Common myeloid progenitor, CD34-positive (primary cell): ENCODE measurements at regions not wholly inside any gene's neighbourhood (a gene's known extent, or its start where the extent isn't known, plus 50 kb on each side); places are given as distances from the start of the nearest gene placed in this dataset.

ENCODE experiments used
- CTCF ChIA-PET: fragments of 350-600 bp; sonication (Branson Sonifier 250); formaldehyde crosslinking; loops from one replicate; lab custom pipeline; 2021; ENCODE audit warnings: antibody characterized with exemption; lab: Charles Lee
- POLR2A ChIA-PET: fragments of 350-600 bp; sonication (Branson Sonifier 250); formaldehyde crosslinking; loops from one replicate; lab custom pipeline; 2021; ENCODE audit warnings: antibody characterized with exemption; lab: Charles Lee
- DNase-seq, 3 donors: peaks; one replicate each; pipeline versions ENCODE4 v3.0.0 to v3.0.0-alpha.2; 2013
- H3K27ac ChIP-seq, 2 experiments: 1 replicate in 1 of 2; 2 replicates in 1 of 2; pipeline ENCODE4 v1.7.0; 2013; ENCODE audit warnings: inconsistent platforms in 2 of 2, low read length in 2 of 2, mild to moderate bottlenecking in 2 of 2, low read depth in 1 of 2, moderate library complexity in 1 of 2; ENCODE audit not compliant: severe bottlenecking in 2 of 2, insufficient read depth in 1 of 2, poor library complexity in 1 of 2
- H3K27me3 ChIP-seq, 5 experiments: replicated peaks in 2 of 5; 1 replicate in 3 of 5; 2 replicates in 2 of 5; pipeline versions ENCODE4 v1.6.1 to v1.7.0; 2013; ENCODE audit warnings: low read length in 4 of 5, mild to moderate bottlenecking in 2 of 5, moderate library complexity in 2 of 5, inconsistent platforms in 1 of 5; ENCODE audit not compliant: insufficient read depth in 5 of 5, control insufficient read depth in 4 of 5
- H3K36me3 ChIP-seq, 4 experiments: 1 replicate in 2 of 4; 2 replicates in 2 of 4; pipeline versions ENCODE4 v1.6.1 to v1.7.0; 2013; ENCODE audit warnings: low read length in 3 of 4, control low read depth in 1 of 4, mild to moderate bottlenecking in 1 of 4; ENCODE audit not compliant: control insufficient read depth in 4 of 4, insufficient read depth in 4 of 4
- H3K4me1 ChIP-seq, 4 experiments: 1 replicate in 3 of 4; 2 replicates in 1 of 4; pipeline versions ENCODE4 v1.6.1 to v1.7.1; 2013; ENCODE audit warnings: low read length in 3 of 4, mild to moderate bottlenecking in 3 of 4, control low read depth in 1 of 4, inconsistent platforms in 1 of 4, moderate library complexity in 1 of 4; ENCODE audit not compliant: control insufficient read depth in 4 of 4, insufficient read depth in 4 of 4; ENCODE audit errors: control extremely low read depth in 1 of 4
- H3K4me3 ChIP-seq, 7 experiments: 1 replicate in 4 of 7; 2 replicates in 3 of 7; pipeline versions ENCODE4 v1.5.1 to v1.7.0; 2013; ENCODE audit warnings: mild to moderate bottlenecking in 7 of 7, low read length in 6 of 7, moderate library complexity in 6 of 7, inconsistent platforms in 2 of 7, low read depth in 2 of 7, control low read depth in 1 of 7; ENCODE audit not compliant: insufficient read depth in 4 of 7, control insufficient read depth in 1 of 7; ENCODE audit errors: extremely low read depth in 1 of 7
- H3K9me3 ChIP-seq, 5 experiments: 1 replicate in 4 of 5; 2 replicates in 1 of 5; pipeline versions ENCODE4 v1.6.1 to v1.7.1; 2013; ENCODE audit warnings: low read length in 4 of 5, mild to moderate bottlenecking in 2 of 5, inconsistent platforms in 1 of 5, low read depth in 1 of 5, moderate library complexity in 1 of 5; ENCODE audit not compliant: control insufficient read depth in 4 of 5, insufficient read depth in 2 of 5; ENCODE audit errors: control extremely low read depth in 1 of 5
- WGBS: methylation state at CpG from one replicate; pipeline ENCODE4 v1.1.5; 2013; ENCODE audit not compliant: insufficient coverage; 5-methylcytosine and 5-hydroxymethylcytosine counted together

DNA sequence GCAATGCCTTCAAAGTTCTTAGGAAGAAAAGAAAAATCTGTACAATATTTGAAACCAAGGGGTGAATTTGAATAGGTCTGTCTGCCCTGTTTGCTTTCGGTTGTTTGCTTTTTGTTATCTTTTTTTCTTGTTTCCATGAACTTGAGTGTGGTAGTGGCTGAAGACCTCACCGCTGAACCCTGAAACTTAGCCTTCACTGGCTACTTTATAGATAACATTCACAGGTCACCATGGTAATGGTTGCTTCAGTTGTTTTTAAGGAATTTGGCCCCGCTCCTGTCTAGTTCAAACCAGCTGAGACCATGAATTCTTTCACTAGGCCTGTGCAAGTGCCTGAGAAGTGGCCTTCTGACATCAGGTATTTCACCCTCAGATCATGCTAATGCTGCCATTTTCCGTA, 137.0 kb upstream of the PMFBP1 start:
- Histone ChIP-seq H3K4me1 (no peaks in the 10 kb centered on the region), H3K36me3 (peaks cover 0 to 2% (median 0%) of the 10 kb centered on the region in 4 experiments), H3K9me3 (peaks cover 0 to 11% (median 2%) of the 10 kb centered on the region in 5 experiments), H3K27ac (no peak overlapping the region), H3K27me3 (no peaks in the 10 kb centered on the region), H3K4me3 (no peak overlapping the region)
- ChIA-PET POLR2A (no interaction called here), CTCF (no interaction called here)
- DNase-seq = no peak
- 100% methylated on average over 2 of the region's 4 CpGs for WGBS

DNA sequence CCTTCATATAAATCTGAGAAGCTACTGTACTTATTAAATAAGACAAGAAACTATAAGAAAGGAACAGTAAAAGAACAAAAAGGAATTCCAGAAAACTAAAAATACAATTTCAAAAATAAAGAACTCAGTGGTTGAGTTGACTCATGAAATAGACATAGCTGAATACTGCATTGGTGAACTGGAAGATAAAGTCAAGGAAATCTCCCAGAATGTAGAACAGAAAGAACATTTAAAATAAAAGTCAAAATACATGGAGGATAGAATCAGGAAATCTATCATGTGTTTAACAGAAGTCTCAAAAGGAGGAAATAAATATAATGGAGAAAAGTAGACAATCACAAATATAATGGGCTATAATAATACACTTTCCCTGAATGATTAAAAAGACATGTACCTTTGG, 136.4 kb upstream of the PMFBP1 start:
- H3K4me1 ChIP-seq = no peaks in the 10 kb centered on the region
- H3K9me3 ChIP-seq = peaks cover 0 to 11% (median 2%) of the 10 kb centered on the region in 5 experiments
- H3K27ac ChIP-seq = no peak overlapping the region
- H3K4me3 ChIP-seq = no peak overlapping the region
- ChIA-PET POLR2A (no interaction called here), CTCF (interaction anchor here (0.7 kb wide), 1 partner anchor 1500 kb away, joined by 3 read pairs; no protein-coding TSS in a partner anchor)
- DNase-seq = no peak
- H3K36me3 ChIP-seq = peaks cover 0 to 2% (median 0%) of the 10 kb centered on the region in 4 experiments
- no peaks in the 10 kb centered on the region for H3K27me3 ChIP-seq

DNA sequence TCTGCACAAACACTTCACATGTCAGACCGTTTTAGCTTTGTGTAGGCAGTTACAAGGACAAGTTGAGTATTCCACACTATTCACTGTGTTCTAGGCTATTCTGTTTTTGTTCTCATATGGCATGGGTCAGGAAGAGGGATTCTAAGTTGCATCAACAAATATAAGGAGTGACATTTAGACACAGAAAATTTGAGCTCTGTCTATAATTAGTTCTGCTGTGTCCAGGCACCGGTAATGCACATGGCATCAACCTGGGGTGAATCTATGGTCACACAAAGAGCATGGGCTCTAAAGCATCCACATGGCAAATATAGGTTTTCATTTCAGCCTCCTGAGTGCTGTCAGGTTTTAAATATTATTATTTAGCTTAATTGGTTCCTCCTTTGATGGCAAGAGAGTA, 130.4 kb upstream of the PMFBP1 start:
- CTCF ChIA-PET = no interaction called here
- H3K9me3 ChIP-seq = peaks cover 0 to 4% (median 0%) of the 10 kb centered on the region in 5 experiments
- H3K36me3 ChIP-seq = peaks cover 0 to 4% (median 0%) of the 10 kb centered on the region in 4 experiments
- no peak for DNase-seq
- no peak overlapping the region for H3K4me3 ChIP-seq
- no peaks in the 10 kb centered on the region for H3K27me3 ChIP-seq
- 89% methylated on average over 1 of the region's 2 CpGs for WGBS
- POLR2A ChIA-PET = no interaction called here
- no peaks in the 10 kb centered on the region for H3K4me1 ChIP-seq
- H3K27ac ChIP-seq = no peak overlapping the region

DNA sequence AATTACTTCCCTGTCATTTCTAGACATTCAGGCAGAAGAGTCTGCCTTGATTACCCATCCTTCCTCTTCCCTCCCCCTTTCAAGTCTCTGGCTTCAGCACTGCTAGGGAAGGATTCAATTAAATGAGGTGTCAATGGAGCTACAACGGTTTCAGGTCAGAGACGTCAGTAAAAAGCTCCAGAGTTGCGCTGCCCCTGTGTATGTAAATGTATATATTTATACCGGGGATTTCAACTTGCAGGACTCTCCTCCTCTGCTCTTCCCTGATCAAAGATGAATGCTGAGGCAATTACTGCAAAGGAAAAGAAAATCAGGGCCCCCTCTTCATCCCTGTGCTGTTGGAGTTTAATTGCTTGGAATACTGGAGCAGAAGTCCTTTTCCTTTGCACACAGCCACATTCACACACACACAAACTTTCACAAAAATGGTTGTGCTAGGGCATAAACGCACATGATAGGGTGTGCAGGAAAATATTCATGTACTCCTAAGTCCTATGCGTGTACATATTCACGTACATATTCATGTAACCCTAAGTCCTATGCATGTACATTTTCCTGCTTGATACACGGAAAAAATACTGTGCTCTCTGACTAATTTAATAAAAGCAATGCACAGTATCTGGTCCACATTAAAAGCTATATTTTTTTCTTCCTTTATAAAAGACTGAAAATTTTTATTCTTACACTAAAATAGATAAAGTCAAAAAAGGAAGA, 129.7 kb upstream of the PMFBP1 start:
- Histone ChIP-seq H3K4me3 (no peak overlapping the region), H3K27ac (no peak overlapping the region), H3K36me3 (peaks cover 0 to 2% (median 0%) of the 10 kb centered on the region in 4 experiments), H3K4me1 (no peaks in the 10 kb centered on the region), H3K27me3 (no peaks in the 10 kb centered on the region), H3K9me3 (peaks cover 0 to 4% (median 0%) of the 10 kb centered on the region in 5 experiments)
- DNase-seq = no peak
- CTCF ChIA-PET = no interaction called here
- POLR2A ChIA-PET = no interaction called here
- WGBS = 91% methylated on average over 6 of the region's 8 CpGs

DNA sequence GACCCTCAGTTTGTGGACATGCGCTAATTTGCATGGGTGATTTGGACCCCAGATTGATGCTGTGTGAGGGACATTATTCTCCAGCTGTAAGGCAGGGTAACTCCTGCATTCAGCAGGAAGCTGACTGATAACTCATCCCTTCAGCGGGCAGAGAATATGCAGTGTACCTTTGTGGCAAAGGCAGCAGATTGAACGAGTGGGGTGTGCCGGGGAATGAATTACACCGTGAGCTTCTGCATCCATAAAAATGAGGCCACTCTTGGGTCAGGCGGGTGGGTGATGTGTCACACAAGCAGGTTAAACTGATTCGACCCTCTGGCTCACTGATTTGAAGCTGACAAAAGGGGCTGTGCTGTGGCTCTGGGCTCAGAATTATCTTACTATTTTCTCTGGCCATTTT, 128.9 kb upstream of the PMFBP1 start:
- Histone ChIP-seq H3K36me3 (peaks cover 0 to 2% (median 0%) of the 10 kb centered on the region in 4 experiments), H3K27me3 (no peaks in the 10 kb centered on the region), H3K9me3 (peaks cover 0 to 4% (median 0%) of the 10 kb centered on the region in 5 experiments), H3K4me3 (no peak overlapping the region), H3K4me1 (no peaks in the 10 kb centered on the region), H3K27ac (no peak overlapping the region)
- no peak for DNase-seq
- POLR2A ChIA-PET = no interaction called here
- 96% methylated on average over 6 of the region's 7 CpGs for WGBS
- CTCF ChIA-PET = no interaction called here

DNA sequence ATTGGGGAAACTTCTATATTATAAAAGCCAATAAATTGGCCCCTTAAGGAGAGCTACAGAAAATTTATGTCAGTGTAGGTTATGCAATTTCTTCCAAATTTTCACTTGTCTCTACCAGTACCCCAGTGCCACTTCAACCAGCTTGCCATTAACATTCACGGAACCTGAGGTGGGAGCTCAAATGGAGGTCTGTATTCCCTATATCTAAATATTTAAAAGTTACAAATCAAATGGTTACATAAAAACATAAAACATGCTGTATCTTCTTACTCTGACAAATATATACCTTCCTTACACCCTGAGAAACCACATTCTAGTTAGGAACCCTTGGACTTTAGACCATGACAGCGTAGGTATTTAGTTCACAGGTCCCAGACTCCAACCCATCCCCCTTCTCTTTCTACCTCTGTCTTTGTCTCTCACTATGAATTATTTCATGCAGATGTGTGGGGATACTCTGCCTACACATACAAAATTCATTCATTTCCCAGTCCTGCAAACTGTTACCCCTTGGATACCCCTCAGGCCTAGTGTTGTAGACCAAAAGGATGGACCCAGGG, 127.8 kb upstream of the PMFBP1 start:
- POLR2A ChIA-PET = no interaction called here
- WGBS = no CpG with 5 or more reads among the region's 2 CpGs
- no peak overlapping the region for H3K4me3 ChIP-seq
- H3K36me3 ChIP-seq = peaks cover 0 to 2% (median 0%) of the 10 kb centered on the region in 4 experiments
- H3K9me3 ChIP-seq = peaks cover 0 to 4% (median 0%) of the 10 kb centered on the region in 5 experiments
- no peak for DNase-seq
- H3K27me3 ChIP-seq = no peaks in the 10 kb centered on the region
- CTCF ChIA-PET = no interaction called here
- no peaks in the 10 kb centered on the region for H3K4me1 ChIP-seq
- no peak overlapping the region for H3K27ac ChIP-seq

DNA sequence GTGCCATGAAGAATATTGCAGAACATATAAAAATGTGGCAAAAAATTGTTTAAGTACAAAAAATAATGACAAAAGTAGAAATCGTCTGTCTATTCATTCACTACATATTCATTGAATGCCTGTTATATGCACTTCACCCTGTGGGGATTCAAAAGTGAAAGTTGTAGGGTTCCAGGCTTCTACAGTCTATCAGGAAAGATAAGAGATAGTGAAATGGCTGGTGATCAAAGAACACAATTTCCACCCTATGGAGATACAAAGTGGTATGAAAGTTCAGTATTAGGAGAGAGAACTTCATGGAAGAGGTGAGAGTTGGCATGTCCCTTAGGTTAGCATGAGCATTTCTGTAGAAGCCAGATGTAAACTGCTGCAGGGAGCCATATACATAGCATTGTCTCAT, 127.0 kb upstream of the PMFBP1 start:
- no peaks in the 10 kb centered on the region for H3K4me1 ChIP-seq
- no peak overlapping the region for H3K27ac ChIP-seq
- peaks cover 0 to 2% (median 0%) of the 10 kb centered on the region in 4 experiments for H3K36me3 ChIP-seq
- DNase-seq = no peak
- ChIA-PET POLR2A (no interaction called here), CTCF (no interaction called here)
- H3K27me3 ChIP-seq = no peaks in the 10 kb centered on the region
- H3K4me3 ChIP-seq = no peak overlapping the region
- no peaks in the 10 kb centered on the region for H3K9me3 ChIP-seq
- no CpG with 5 or more reads among the region's 1 CpG for WGBS
